Right lobe of liver (tissue), 4 donors: ENCODE measurements at regions not wholly inside any gene's neighbourhood (a gene's known extent, or its start where the extent isn't known, plus 50 kb on each side); places are given as distances from the start of the nearest gene placed in this dataset.

Experiments used
- POLR2A ChIP-seq: fragments of 450-650 bp; IDR thresholded peaks from one replicate; pipeline ENCODE4 v1.6.1; 2017; ENCODE audit warnings: antibody characterized with exemption, mild to moderate bottlenecking
- TF ChIP-seq, protein P1 (sequence below), 4 donors: fragments of 200-600 bp in 3 of 4; fragments of 450-650 bp in 1 of 4; IDR thresholded peaks; one replicate each; pipeline versions ENCODE4 v1.5.1 to v1.8.0; 2016 to 2022; ENCODE audit warnings: antibody characterized with exemption in 4 of 4, mild to moderate bottlenecking in 2 of 4
- donor health status: DM: no; HTN: no; CAD: no.
- donor health status: DM: no; HTN: no; CAD: no.
- donor health status: DM: no; HTN: yes; CAD: no.

DNA sequence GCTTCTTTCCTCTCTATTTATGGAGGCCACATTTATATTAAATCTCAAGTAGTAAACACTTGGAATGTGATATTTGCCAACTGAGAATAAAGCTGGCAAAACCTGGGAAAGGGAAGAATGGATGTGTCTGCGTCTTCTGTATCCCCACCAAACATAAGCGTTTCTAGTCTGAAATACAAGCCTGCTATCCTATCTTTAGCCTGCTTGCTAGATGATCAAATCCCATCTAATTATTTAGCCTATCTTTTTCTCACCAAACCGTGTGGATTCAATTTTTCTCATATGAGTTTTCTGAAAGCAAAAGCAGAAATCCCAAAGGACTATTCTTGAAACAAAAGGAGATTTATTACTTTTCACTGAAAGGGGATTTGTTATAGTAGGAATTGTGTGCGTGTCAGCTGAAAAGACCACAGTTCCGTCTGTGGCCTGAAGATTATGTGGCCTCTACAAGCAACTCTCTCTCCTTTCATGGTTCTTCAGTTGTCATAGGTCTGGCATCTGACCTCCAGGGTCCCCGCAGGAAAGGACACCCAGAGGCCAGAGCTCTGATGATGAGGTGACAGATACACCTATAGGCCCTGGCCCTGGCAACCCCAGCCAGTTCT, 266.0 kb upstream of the MCTP2 start:
- TF ChIP-seq, protein P1, sequence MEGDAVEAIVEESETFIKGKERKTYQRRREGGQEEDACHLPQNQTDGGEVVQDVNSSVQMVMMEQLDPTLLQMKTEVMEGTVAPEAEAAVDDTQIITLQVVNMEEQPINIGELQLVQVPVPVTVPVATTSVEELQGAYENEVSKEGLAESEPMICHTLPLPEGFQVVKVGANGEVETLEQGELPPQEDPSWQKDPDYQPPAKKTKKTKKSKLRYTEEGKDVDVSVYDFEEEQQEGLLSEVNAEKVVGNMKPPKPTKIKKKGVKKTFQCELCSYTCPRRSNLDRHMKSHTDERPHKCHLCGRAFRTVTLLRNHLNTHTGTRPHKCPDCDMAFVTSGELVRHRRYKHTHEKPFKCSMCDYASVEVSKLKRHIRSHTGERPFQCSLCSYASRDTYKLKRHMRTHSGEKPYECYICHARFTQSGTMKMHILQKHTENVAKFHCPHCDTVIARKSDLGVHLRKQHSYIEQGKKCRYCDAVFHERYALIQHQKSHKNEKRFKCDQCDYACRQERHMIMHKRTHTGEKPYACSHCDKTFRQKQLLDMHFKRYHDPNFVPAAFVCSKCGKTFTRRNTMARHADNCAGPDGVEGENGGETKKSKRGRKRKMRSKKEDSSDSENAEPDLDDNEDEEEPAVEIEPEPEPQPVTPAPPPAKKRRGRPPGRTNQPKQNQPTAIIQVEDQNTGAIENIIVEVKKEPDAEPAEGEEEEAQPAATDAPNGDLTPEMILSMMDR (IDR thresholded peaks at IDR 0.05) = no peak
- TF ChIP-seq POLR2A = no peak
